Activated T-cell treated with anti-CD3 and anti-CD28 coated beads for 1 hour (primary cell): ENCODE measurements at regions not wholly inside any gene's neighbourhood (a gene's known extent, or its start where the extent isn't known, plus 50 kb on each side); places are given as distances from the start of the nearest gene placed in this dataset.
A peak's percentile ranks its signal among the peaks of the same experiment; 100 is the strongest.

Experiments
- DNase-seq: peaks from one replicate; pipeline ENCODE4 v3.0.0-alpha.2; 2020; ENCODE audit warnings: low read depth

DNA sequence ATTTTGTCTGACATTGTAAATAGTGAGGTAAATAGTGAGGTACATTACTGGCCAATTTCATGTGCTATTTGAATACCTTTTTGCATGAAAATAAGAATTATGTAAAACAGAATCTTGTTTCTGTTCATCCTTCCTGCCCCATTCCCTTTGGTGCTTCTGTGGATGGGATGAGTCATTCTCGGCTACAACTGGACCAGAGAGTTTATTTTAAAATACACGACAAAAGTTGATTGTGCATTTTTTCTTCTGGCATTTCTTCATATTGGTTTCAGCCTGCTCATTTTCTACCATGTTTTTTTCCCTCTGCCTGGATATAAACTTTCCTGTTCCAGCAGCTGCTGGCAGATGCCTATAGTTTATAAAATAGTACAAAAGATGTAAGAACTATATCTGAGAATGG lies 107.5 kb downstream of the CYSLTR2 start:
- no peak for DNase-seq

DNA sequence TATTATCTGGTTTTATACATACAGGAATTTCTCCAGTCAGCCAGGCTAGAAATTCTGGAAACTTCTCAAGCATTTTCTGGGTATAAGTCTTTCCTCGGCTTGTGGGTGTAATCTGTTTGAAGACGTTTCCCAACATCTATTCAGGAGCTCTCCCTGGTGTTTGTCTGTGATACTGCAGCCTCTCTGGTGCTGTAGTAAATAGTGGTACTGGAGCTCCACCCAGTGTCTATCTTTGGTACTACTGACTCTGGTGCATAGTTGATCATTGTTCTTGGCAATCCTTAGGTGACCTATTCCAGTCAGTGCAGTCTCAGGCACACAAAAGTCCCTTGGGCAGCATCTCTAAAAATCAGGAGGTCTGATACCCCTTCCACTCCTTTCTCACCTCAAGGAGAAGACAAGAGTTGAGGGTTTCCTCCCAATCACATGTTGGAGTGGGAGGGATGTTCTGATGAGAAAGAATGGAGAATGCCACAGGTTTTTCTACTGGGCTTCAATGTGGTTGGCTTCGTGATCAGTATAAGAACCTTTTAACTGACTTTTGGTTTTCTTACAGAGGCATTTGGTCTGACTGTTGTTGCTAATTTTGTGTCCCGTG lies 115.5 kb downstream of the CYSLTR2 start:
- peak; percentile 77 for DNase-seq

DNA sequence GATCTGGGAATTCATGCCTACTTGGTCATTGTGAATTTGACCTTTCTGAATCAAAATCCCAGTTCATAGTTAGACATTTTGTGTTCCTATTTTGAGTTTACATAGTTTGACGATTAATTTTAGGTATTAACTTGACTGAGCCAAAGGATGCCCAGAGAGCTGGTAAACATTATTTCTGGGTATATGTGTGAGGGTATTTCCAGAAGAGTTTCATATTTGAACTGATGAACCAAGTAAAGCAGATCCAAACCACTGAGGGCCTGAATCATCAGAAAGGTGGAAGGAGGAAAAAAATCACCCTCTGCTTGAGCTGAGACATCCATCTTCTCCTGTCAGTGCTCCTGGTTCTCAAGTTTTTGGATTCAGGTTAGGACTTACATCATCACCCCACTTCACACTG lies 116.6 kb downstream of the CYSLTR2 start:
- no peak for DNase-seq

DNA sequence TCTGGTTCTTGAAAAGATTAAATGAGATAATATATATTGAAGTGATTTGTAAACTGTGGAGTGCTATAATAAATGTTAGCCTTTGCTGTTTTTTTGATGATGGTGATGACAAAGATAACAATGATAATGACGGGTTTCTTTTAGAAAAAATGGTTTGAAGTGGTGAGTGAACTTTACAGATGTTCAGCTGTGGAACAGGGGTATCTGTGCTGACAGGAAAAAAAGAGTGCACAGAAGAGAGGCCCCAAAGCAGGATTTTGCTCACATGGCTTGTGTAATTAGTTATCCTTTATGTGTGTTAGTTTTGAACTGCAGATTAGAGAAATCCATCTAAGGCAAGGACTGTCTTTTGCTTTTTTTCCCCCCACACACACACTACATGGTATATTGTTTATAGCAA lies 119.2 kb downstream of the CYSLTR2 start:
- no peak for DNase-seq

DNA sequence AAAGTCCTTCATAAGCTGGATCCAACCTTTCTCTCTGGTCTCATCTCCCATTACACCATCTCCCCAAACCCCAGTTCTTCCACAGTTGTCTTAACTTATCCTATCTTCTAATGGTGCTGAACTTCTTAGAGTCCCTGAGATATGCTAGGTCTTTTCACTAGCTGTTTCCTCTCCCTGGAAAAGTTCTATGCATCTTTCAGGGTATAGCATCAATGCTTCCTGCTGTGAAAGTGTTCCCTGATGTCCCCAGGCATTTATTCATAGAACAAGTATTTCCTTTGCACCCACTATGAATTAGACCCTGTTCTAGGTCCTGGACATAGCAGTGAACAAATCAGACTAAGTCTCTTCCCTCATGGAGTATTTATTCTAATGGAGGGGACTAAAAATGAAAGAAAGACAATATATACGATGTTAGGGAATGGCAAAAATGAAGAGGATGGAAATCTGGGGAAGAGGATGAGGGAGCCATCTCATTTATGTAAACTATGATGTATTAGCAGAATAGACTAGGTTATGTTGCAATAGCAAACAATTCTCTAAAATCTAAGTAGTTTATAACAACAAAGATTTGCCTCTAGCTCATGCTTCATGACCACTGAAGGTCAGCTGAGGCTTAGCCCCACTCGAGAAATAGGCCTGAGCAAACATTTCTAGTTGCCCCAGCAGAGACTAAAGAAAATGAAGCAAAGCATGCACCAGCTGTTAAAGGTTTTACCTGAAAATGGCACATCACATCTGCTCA lies 120.0 kb downstream of the CYSLTR2 start:
- no peak for DNase-seq

DNA sequence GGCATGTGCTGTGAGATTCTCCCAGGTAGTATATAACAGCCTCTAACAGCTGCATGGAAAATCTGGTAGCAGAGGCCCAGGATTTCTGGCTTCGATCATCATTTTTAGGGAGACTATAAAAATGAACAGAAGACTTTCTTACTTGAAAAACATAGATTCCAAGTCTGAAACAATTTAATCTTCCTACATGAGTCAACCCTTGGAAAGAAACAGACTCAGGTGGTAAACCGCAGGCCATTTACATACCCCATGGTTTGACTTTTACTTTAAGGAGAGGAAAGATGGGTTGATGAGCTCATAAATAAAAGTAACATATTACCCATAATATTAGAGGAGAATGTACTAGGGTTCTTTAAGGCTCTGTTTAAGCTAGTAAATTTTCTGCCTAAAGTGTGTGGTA lies 121.6 kb downstream of the CYSLTR2 start:
- DNase-seq: no peak

DNA sequence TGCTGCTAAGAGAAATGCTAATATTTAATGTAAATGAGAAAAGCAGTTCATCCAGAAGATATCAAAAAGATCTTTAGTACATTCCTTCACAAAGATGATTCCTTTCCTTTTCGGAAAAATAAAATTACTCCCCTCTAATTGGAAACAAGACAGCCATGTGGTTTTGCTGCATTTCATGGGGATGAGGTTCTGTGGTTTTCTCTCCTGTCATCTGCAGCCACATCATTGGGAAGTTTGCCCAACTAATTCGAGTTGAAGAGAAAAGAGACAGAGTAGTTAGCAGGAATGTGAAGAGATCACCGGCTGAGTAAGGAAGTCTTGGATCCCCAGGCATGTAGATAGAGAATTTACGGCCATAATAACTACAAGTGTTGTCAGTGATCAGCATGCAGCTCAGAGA lies 122.1 kb downstream of the CYSLTR2 start:
- no peak for DNase-seq

DNA sequence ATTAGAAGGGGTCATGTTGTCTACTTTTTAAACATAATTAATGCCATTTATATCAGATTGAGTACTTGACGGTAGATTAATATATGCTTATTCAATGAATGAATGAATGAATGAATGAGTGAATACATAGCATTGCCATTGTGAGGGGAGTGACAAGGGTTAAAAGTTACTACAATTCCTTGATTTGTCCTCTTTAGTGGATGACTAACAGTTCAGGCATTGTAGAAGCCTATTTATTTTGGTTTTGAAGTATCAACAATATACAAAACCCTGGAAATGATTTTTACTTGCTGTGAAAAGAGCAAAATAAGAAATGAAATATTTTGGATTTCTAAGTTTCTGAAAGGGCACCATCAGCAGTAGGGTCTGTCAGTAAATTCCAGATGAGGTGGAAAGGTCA lies 122.7 kb downstream of the CYSLTR2 start:
- DNase-seq: no peak

DNA sequence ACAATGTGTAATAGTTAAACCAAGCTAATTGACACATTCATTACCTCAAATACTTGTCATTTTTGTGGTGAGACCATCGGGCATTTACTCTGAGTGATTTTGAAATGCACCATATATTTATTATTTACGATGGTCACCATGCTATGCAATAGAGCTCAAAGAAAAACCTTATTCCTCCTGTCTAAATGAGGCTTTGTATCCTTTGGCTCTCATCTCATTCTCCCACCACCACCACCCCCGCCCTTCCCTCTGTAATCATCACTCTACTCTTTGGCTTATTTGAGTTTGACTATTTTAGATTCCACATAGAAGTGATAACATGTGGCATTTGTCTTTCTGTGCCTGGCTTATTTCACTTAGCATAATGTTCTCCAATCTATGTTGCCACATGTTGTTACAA lies 124.9 kb downstream of the CYSLTR2 start:
- no peak for DNase-seq

DNA sequence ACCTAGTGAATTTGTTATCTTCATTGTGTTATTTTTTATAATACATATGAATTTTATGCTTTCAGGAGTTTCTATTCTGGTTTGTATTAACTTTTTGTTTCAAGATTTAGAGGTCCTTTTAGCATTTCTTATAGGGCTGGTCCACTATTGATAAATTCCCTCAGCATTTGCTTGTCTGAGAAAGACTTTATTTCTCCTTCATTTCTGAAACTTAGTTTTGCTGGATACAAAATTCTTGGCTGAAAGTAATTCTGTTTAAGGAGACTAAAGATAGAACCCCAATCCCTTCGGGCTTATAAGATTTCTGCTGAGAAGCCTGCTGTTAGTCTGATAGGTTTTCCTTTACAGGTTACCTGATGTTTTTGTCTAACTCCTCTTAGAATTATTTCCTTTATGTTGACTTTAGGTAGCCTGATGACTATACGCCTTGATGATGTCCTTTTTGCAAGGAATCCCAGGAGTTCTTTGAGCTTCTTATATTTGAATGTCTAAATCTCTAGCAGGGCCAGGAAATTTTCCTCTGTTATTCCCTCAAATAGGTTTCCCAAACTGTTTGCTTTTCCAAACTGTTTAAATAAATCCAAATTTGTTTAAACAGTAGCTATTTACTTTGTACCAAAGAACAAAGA lies 127.1 kb downstream of the CYSLTR2 start:
- no peak for DNase-seq

DNA sequence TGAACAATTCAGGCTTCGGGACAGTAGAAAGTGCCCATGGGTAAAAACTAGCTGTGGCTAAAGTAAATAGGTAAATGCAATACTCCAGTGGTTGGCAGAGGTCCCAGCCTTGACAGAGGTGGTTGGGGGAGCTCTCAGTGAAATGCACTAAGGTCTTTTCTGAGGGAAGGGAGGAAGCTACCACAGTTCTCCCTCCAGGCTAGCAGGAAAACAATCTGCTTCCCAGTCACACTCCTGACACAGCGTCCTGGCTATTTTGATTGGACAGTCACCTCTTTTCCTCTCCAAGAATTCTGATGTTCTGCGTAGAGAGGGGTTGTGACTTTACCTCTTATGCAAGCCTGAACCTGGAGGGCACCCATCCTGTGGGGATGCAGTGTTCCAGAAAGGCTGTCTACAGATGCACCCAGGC lies 128.7 kb downstream of the CYSLTR2 start:
- no peak for DNase-seq

DNA sequence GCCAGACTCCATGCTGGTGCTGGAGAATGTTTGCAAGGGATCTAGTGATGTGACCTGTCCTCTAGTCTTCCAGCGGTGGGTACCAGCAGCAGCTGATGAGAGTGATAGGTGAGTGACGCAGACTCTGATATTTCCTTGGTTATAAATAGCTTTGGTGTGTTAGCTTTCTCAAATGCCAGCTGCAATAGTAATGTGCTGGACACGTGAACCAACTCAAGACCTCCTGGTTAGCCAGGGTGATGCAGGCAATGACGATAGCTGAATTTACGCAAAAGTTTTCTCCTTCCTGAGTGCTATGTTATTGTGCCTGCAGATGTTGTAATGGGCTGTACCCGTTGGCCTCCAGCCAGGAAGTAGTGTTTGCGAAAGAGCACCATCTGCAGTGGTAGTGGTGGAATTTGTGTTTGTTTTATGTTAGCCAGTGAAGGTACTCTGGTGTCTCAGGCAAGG lies 129.5 kb downstream of the CYSLTR2 start:
- no peak for DNase-seq

DNA sequence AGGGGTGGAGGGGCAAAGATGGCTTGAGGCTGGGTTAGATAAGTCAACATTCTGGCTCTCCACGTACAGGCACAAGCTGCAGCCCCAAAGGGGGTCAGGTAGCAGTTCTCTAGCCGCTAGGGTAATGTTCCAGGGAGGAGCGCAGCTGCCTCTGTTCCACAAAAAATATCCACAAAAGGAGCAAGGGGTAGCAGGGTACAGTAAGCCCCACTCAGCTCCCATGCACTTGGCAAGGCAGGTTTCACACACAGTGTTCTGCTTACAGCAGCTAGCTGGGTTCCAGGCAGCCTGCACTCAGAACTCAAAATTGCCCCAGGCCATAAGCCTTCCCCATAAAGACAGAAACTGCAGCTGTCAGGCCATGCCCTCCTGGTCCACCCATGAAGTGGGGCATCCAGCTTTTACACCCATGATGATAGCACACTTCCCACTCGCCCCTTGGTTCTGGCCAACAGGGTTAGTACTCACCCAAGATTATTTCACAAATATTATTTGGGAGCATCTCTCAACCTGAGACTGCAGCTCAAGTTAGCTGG lies 130.0 kb downstream of the CYSLTR2 start:
- no peak for DNase-seq

DNA sequence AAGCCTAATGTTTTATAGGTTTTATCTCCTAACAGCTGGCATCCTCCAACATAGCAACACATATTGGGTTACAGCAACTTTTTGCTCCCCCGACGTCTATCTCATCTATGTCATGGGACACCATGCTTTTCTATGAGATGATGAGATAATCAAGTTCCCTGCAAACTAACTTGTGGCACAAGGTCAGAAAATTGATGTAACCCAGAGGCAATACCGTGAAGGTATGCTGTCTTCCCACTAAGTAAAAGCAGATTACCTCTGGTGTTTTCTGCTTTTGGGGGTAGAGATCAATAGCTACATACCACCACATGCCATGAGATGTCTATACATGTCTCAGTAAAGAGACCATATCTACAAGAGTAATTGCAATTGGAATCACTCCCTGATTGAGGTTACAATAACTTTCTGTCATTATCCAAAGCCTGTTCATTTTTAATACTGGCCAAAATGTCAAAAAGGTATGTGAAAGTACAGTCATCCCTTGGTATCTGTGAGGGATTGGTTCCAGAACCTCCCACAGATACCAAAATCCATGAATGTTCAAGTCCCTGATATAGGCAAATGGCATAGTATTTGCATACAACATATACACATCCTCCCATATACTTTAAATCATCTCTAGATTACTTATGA lies 131.3 kb downstream of the CYSLTR2 start:
- DNase-seq: no peak

DNA sequence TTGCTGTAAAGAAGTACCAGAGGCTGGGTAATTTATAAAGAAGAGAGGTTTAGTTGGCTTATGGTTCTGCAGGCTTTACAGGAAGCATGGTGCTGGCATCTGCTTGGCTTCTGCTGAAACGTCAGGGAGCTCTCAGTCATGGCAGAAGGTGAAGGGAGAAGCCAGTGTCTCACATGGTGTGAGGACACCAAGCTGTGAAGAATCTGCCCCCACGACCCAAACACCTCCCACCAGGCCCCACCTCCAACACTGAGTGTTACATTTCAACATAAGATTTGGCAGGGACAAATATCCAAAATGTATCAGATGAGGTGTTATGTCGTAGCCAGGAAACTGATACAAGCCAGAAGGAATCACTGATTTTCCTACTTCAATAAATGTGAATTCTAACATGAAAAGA lies 136.5 kb downstream of the CYSLTR2 start:
- no peak for DNase-seq

DNA sequence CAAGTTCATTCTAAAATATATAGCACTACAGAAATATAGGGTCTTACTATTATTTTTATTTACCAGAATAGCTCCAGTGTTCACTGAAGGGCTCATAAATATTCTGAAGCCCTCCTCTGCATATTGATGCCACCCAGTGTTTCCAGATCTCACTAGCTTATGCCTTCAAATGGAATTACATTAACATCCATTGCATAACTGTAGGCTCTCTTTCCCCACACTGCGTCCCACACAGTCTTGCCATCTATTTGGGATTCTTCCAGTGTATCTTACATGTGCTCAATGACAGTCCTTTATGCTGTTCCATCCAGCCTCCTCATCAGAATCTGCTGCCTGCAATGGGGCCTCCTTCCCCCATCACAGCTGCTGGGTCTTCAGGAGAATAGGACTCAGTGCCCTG lies 137.2 kb downstream of the CYSLTR2 start:
- no peak for DNase-seq

DNA sequence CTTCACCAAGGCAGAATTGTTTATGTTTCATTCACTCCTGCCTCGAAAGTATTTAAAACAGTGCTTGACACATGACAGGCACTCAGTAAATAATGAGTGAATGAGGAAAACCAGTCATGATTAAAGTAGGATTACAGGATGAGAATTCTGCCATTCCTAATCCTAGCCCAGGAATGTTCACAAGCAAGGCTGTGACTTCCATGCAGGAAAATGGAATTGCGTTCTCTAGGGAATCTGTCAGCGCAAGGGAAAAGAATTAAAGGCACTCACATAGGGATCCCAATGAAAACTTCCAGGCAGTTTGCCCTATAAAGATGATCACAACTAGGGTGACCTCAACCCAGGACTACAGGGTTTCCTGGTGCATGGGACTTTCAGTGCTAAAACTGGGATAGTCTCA lies 143.4 kb downstream of the CYSLTR2 start:
- no peak for DNase-seq

DNA sequence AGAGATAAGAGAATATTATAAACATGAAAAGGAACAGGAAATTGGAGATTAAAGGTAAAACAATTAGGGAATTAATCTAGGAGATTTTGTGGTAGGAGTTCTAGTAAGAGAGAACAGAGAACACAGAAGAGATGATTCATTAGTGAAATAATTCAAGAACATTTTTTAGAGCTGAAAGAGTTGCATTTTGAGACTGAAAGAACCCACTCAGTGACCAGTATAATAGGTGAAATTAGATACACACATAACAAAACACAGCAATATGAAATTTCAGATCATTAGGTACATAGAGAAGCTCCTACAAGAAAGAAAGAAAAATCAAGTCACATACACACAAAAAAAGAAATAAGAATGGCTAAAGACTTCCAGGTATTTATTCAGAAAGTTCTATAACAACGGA lies 144.0 kb downstream of the CYSLTR2 start:
- no peak for DNase-seq

DNA sequence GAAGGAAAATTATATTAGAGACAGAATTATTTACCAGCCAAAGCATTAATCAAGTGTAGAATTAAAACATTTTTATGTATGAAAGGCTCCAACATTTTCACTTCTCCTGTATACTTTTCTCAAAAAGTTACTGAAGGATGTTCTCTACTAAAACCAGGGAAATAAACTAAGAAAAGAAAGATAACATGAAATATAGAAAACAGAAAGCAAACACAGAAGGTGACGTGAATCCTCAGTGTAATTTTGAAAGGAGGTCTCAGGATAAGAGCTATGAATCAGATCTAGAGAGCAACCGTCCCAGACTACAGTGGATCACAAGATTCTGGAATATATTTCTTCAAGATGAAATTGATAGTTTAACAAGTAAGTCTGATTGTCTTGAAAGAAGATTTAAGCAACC lies 144.5 kb downstream of the CYSLTR2 start:
- no peak for DNase-seq

DNA sequence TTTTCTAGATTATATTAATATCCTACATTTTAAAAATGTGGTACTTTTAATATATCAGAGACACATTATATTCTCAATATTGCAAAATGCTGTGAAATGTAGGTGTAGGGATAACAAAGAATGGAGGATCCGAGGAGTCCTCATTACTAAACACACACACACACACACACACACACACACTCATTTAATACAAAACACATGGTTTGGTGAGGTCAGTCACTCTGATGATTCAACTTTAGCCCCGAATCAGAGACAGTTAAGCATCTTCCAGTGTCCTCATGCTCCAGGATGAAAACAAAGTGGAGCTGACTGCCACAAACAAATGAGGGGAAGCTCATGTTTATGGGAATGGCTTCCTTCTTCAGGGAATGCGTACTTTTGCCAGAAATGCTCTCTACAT lies 147.5 kb downstream of the CYSLTR2 start:
- no peak for DNase-seq

DNA sequence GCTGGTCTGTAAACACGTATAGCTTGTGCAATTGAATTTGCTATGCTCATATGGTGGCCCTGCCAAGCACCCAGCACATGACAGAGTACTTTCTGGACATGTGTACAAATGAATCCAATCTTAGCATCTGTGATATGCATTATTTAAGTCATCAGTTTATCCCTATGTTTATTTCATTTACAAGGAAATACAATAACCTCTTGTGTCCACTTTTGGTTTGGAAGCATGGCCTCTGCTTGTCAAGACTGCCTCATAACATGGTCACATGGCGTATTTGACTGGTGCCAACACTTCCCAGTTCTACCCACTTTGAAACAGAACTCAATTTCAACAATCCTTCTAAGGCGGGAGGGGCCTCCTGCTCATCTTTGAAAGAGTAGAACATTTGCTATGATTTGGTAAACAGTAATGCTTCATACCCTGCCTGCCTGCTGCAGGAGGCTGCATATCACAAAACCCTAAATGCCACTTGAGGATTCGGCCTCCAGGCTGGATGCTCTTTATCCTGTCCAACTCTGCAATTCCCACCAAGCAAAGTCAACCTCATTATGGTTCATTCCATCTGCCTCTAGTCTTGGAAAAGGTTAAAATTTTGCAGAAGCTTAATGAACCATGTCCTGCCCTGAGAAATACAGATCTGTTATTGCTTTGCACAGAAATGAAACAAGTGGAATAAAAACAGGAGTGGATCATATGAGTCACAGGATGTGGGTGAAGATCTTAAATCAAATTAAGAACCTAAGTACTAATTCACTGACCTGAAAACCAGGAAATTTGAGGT lies 151.3 kb downstream of the CYSLTR2 start:
- DNase-seq: no peak

DNA sequence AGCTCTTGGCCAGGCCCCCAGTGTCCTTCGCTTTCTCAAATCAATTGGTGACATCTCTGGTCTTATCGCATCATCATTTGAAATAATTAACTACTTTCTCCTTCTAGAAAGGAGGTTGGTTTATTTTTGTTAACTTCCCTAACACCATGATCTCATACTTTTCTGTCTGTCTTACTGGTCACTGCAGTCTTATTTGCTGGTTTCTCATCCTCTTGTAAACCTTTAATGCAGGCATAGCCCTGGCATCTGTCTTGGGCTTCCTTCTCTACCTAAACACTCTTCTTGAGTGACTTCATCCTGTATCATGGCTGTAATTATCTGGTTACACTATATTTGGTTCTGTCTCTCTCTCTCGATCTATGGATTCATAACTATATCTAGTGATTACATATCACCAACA lies 152.8 kb downstream of the CYSLTR2 start:
- no peak for DNase-seq
